Caco-2 (cell line): ENCODE measurements at regions not wholly inside any gene's neighbourhood (a gene's known extent, or its start where the extent isn't known, plus 50 kb on each side); places are given as distances from the start of the nearest gene placed in this dataset.
A peak's percentile ranks its signal among the peaks of the same experiment; 100 is the strongest.

Experiments used
- BruUV-seq: library from RNA; stranded (reverse); fragments of 400-500 nt; replicated peaks from 2 replicates; lab custom pipeline; 2021; lab: Mats Ljungman, UMichigan
- CTCF ChIA-PET: fragments of 300-600 bp; sonication (Branson Sonifier 250); formaldehyde crosslinking; loops from one replicate; lab custom pipeline; 2022; ENCODE audit warnings: antibody characterized with exemption; lab: Charles Lee
- POLR2A ChIA-PET: fragments of 300-600 bp; sonication (Branson Sonifier 250); formaldehyde crosslinking; loops from one replicate; lab custom pipeline; 2022; ENCODE audit warnings: antibody characterized with exemption; lab: Charles Lee
- DNase-seq, 2 experiments: peaks; one replicate each; pipeline versions ENCODE4 v3.0.0 to v3.0.0-alpha.2; 2020 to 2022
- H3K27me3 ChIP-seq: replicated peaks from 2 replicates; pipeline ENCODE4 v1.6.0; 2011; ENCODE audit warnings: low read length; ENCODE audit not compliant: control insufficient read depth, insufficient read depth
- H3K36me3 ChIP-seq: 2 replicates; pipeline ENCODE4 v1.5.1; 2011; ENCODE audit warnings: low read length; ENCODE audit not compliant: control insufficient read depth, insufficient read depth
- H3K4me1 ChIP-seq: fragments of 250-450 bp; sonication (Bioruptor Pico); 2 replicates; pipeline ENCODE4 v1.5.1; 2020; ENCODE audit warnings: mild to moderate bottlenecking
- H3K4me3 ChIP-seq: 2 replicates; pipeline ENCODE4 v1.5.1; 2011; ENCODE audit warnings: low read depth, mild to moderate bottlenecking, control low read depth, low read length
- H3K9me3 ChIP-seq: fragments of 250-450 bp; sonication (Bioruptor Pico); 2 replicates; pipeline ENCODE4 v1.5.1; 2020; ENCODE audit warnings: mild to moderate bottlenecking, moderate library complexity
- H3K27ac Mint-ChIP-seq: one replicate; pipeline ENCODE4 v1.8.0; 2022; ENCODE audit warnings: mixed read lengths; ENCODE audit not compliant: unreplicated experiment
- H3K27me3 Mint-ChIP-seq: one replicate; pipeline ENCODE4 v1.8.0; 2022; ENCODE audit warnings: mixed read lengths; ENCODE audit not compliant: insufficient read depth, unreplicated experiment
- H3K36me3 Mint-ChIP-seq: one replicate; pipeline ENCODE4 v1.8.0; 2022; ENCODE audit warnings: mild to moderate bottlenecking, mixed read lengths; ENCODE audit not compliant: insufficient read depth, unreplicated experiment
- H3K4me1 Mint-ChIP-seq: one replicate; pipeline ENCODE4 v1.8.0; 2022; ENCODE audit warnings: low read depth, mixed read lengths; ENCODE audit not compliant: unreplicated experiment
- H3K4me3 Mint-ChIP-seq: one replicate; pipeline ENCODE4 v1.8.0; 2022; ENCODE audit warnings: mild to moderate bottlenecking, moderate library complexity, mixed read lengths; ENCODE audit not compliant: unreplicated experiment
- H3K9me3 Mint-ChIP-seq: one replicate; pipeline ENCODE4 v1.8.0; 2022; ENCODE audit warnings: mixed read lengths; ENCODE audit not compliant: unreplicated experiment
- intact Hi-C: fragments of 100-400 bp; cut with micrococcal nuclease; formaldehyde crosslinking; loops from one replicate; pipeline ENCODE4 v1.10.0; 2022; ENCODE audit not compliant: unreplicated experiment
- TF ChIP-seq, protein P1 (sequence below), 2 experiments: fragments of 200-600 bp in 1 of 2; IDR thresholded peaks; 1 replicate in 1 of 2; 2 replicates in 1 of 2; pipeline versions ENCODE4 v1.5.1 to v1.8.0; 2011 to 2022; ENCODE audit warnings: antibody characterized with exemption in 1 of 2, control low read depth in 1 of 2, inconsistent platforms in 1 of 2, low read depth in 1 of 2, low read length in 1 of 2, mild to moderate bottlenecking in 1 of 2, moderate library complexity in 1 of 2; ENCODE audit not compliant: insufficient read depth in 1 of 2, severe bottlenecking in 1 of 2, unreplicated experiment in 1 of 2

DNA sequence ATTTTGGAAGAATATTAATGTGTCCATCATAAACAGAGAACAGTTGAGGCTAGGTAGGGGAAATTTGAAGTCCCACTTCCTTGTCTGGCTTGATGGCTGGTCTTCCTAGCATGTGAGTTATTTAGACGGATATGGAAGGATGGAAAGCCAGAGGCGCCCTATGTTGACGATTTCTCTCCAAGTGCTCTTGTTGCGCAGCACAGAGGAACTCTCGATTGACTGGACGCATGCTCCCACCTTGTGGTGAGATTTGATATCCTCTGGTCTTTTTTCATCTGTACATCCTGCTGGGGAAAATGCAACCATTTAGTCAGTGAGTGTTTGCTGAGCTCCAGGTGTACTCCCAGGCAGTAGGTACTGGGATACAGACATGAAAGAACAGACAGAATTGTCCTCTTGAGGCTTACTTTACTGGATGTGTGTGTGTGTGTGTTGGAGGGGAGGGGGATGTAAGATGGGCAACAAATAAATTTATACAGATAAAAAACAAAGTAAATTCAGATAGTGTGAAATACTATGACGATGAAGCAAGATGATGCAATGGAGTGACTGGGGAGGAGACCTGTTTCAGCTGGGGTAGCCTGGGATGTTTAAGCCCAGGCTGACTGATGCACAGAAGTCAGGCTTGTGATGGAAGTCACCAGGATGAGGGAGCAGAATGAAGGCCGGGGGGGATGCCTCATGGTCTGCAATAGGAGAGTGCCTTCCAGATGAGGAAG lies 137.2 kb downstream of the TRIM43 start:
- TF ChIP-seq, protein P1, sequence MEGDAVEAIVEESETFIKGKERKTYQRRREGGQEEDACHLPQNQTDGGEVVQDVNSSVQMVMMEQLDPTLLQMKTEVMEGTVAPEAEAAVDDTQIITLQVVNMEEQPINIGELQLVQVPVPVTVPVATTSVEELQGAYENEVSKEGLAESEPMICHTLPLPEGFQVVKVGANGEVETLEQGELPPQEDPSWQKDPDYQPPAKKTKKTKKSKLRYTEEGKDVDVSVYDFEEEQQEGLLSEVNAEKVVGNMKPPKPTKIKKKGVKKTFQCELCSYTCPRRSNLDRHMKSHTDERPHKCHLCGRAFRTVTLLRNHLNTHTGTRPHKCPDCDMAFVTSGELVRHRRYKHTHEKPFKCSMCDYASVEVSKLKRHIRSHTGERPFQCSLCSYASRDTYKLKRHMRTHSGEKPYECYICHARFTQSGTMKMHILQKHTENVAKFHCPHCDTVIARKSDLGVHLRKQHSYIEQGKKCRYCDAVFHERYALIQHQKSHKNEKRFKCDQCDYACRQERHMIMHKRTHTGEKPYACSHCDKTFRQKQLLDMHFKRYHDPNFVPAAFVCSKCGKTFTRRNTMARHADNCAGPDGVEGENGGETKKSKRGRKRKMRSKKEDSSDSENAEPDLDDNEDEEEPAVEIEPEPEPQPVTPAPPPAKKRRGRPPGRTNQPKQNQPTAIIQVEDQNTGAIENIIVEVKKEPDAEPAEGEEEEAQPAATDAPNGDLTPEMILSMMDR (IDR thresholded peaks at IDR 0.05; ENCODE audit: insufficient read depth in 1 of 2, low read depth in 1 of 2, low read length in 1 of 2, severe bottlenecking in 1 of 2, unreplicated experiment in 1 of 2): peak; percentile 62 to 67
- DNase-seq: peak; percentile 73 to 76
- Mint-ChIP-seq H3K27me3 (peaks cover 8% of the 10 kb centered on the region), H3K9me3 (no peaks in the 10 kb centered on the region), H3K4me3 (no peak overlapping the region), H3K4me1 (peaks cover 6% of the 10 kb centered on the region), H3K36me3 (no peaks in the 10 kb centered on the region), H3K27ac (no peak overlapping the region)
- BruUV-seq: no TSS peak
- no peaks in the 10 kb centered on the region for H3K9me3 ChIP-seq
- CTCF ChIA-PET: no interaction called here
- H3K4me1 ChIP-seq: no peaks in the 10 kb centered on the region
- H3K36me3 ChIP-seq: no peaks in the 10 kb centered on the region
- no peaks in the 10 kb centered on the region for H3K27me3 ChIP-seq
- intact Hi-C loops: loop anchor here (2.0 kb wide), 2 partner anchors 70 to 382 kb away; no protein-coding TSS in a partner anchor
- POLR2A ChIA-PET: no interaction called here
- H3K4me3 ChIP-seq: no peak overlapping the region

GRCh38 chr2:95729597-95729955 lies 137.8 kb downstream of the TRIM43 start:
- H3K4me3 Mint-ChIP-seq: no peak overlapping the region
- Histone ChIP-seq H3K9me3 (no peaks in the 10 kb centered on the region), H3K36me3 (no peaks in the 10 kb centered on the region), H3K4me3 (no peak overlapping the region), H3K27me3 (no peaks in the 10 kb centered on the region), H3K4me1 (no peaks in the 10 kb centered on the region)
- intact Hi-C loops: loop anchor here (2.0 kb wide), 2 partner anchors 71 to 383 kb away; no protein-coding TSS in a partner anchor
- H3K27ac Mint-ChIP-seq: no peak overlapping the region
- no peak for DNase-seq
- BruUV-seq: no TSS peak
- H3K36me3 Mint-ChIP-seq: no peaks in the 10 kb centered on the region
- no peaks in the 10 kb centered on the region for H3K9me3 Mint-ChIP-seq
- ChIA-PET POLR2A (no interaction called here), CTCF (no interaction called here)
- TF ChIP-seq, protein P1 (IDR thresholded peaks at IDR 0.05; ENCODE audit: insufficient read depth in 1 of 2, low read depth in 1 of 2, low read length in 1 of 2, severe bottlenecking in 1 of 2, unreplicated experiment in 1 of 2): no peak
- H3K4me1 Mint-ChIP-seq: peaks cover 6% of the 10 kb centered on the region
- H3K27me3 Mint-ChIP-seq: peaks cover 8% of the 10 kb centered on the region

- no peaks in the 10 kb centered on the region for H3K9me3 ChIP-seq
- intact Hi-C loops: no loop called here
- no peak overlapping the region for H3K27ac Mint-ChIP-seq
- H3K36me3 ChIP-seq: no peaks in the 10 kb centered on the region
- H3K36me3 Mint-ChIP-seq: no peaks in the 10 kb centered on the region
- H3K9me3 Mint-ChIP-seq: no peaks in the 10 kb centered on the region
- no peak overlapping the region for H3K4me3 ChIP-seq
- H3K4me1 Mint-ChIP-seq: peaks cover 6% of the 10 kb centered on the region
- peaks cover 14% of the 10 kb centered on the region for H3K27me3 Mint-ChIP-seq
- no peaks in the 10 kb centered on the region for H3K4me1 ChIP-seq
- no peak overlapping the region for H3K4me3 Mint-ChIP-seq
- TF ChIP-seq, protein P1 (IDR thresholded peaks at IDR 0.05; ENCODE audit: insufficient read depth in 1 of 2, low read depth in 1 of 2, low read length in 1 of 2, severe bottlenecking in 1 of 2, unreplicated experiment in 1 of 2): no peak
- no TSS peak for BruUV-seq
- no peak for DNase-seq
- no peaks in the 10 kb centered on the region for H3K27me3 ChIP-seq
- ChIA-PET CTCF (interaction anchor here (1.1 kb wide), 1 partner anchor 67 kb away, joined by 3 read pairs; no protein-coding TSS in a partner anchor), POLR2A (no interaction called here)
Observed at GRCh38 chr2:95730813-95731212, 139.0 kb downstream of the TRIM43 start.
